GM21576 (cell line): ENCODE measurements at regions not wholly inside any gene's neighbourhood (a gene's known extent, or its start where the extent isn't known, plus 50 kb on each side); places are given as distances from the start of the nearest gene placed in this dataset.

Experiments used
- ATAC-seq: cut with Tn5 transposase; IDR thresholded peaks from one replicate; pipeline ENCODE4 v1.9.1; 2021; ENCODE audit warnings: mild to moderate bottlenecking, moderate library complexity; ENCODE audit not compliant: unreplicated experiment

DNA sequence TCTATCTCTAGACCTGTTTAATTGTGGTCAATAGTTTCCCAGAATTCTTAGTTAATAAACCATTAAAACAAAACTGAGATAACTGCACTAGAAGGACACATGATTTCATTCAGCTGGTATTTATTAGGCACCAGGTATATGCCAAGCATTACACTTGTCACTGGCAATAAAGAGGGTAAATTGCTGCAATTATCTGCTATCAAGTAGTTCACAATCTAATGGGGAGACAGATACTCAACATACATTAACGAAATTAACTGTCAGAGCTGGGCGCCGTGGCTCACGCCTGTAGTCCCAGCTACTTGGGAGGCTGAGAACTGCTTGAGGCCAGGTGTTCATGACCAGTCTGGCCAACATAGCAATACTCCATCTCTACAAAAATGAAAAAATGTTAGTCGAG lies 71.7 kb upstream of the WIPF1 start:
- no peak for ATAC-seq

DNA sequence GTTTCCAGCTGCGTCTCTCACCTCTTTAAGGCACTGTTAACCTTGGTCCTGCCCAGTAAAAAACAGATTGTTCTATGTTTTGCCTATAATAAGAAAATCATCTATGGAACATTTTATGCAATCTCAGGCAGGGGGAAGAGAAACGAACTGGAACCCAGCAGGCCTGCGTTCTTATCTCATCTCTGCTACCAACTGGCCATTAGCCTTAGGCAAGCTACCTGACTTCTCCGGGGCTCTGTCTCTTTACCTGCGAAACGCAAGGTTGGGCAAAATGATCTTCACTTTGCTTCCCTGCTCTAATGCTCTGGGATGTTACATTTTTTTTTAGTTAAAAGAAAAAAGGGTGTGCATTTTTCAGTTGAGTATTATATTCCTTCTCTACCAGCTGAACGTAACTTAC lies 70.5 kb upstream of the WIPF1 start:
- no peak for ATAC-seq

GRCh38 chr2:174667250-174667860 lies 69.8 kb upstream of the WIPF1 start:
- no peak for ATAC-seq

GRCh38 chr2:174666845-174667244 lies 69.2 kb upstream of the WIPF1 start:
- no peak for ATAC-seq

DNA sequence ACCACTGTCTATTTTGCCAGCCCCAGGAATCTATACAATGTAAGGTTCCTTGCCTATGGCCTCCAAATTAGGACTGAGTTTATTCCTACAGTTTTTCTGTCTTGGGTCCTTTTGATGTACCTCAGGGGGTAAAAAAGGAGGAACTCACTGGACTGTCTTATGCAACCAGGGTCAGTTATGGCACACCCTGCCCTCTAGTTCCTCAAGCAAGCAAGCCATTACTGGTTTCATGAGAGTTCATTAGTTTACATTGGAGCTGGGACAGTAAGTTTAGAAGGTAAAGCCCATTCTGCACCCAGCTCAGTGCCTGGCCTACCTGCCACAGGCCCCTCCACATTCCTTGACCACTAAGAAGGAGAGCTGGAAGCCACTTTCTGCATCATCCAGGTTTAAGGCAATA lies 68.7 kb upstream of the WIPF1 start:
- no peak for ATAC-seq

- no peak for ATAC-seq
Measured at GRCh38 chr2:174664084-174664759, 66.6 kb upstream of the WIPF1 start.

DNA sequence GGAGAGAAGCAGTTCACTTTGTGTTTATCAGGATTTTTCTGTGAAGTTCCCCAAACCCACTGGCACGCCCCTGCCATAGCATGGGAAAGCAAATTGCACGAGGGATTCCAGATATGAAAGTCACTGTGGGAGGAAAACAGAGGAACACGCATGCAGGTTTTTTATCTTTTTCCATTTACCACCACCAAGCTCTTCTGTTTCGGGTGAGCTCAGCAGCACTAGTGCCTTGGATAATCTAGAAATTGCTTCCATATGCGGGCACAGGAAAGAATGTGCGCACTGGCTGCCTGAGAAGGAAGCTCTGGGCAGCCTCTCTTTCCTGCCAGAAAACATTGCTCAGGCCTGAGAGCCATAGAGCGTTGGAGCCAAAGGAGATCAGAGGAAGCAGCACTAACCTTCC lies 65.9 kb upstream of the WIPF1 start:
- ATAC-seq, result no peak

DNA sequence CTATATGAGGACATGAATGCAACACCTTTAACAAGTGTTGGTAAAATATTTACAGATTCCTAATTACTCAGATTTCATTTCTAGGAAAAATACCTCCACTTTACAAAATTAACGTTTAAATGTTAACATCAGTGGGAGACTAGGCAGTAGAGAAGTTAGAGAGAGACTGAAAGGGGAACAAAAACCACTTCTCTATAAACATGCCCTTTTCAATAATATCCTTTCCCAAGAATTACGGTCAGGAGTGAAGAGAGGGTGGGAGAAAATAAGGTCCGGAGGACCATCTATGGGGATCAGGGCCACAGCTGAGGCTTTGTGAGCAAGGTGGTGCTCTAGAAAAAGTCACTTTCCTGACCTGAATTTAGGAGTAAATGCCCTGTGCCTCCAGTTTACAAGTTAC lies 65.3 kb upstream of the WIPF1 start:
- ATAC-seq, result no peak

DNA sequence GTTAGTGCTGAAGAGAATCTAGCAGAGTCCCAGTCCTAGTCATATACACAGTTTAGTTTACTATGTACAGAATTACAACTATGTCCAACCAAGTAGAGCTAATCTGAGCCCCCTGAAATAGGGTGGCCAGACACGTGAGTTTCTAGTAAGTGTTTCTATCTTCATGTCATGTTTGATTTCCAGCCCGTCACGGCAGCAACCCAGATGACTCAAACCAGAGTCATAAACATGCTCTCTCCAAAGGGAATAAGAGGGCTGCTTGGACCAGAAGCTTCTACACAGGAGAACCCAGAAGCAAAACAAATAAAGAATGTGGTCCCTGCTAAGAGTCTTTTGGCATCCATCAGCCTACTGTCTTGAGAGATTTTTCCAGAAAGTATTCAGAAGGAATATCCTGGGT lies 64.9 kb upstream of the WIPF1 start:
- ATAC-seq, result no peak

- ATAC-seq, result no peak
Measured at GRCh38 chr2:174660984-174661675, 63.5 kb upstream of the WIPF1 start.

DNA sequence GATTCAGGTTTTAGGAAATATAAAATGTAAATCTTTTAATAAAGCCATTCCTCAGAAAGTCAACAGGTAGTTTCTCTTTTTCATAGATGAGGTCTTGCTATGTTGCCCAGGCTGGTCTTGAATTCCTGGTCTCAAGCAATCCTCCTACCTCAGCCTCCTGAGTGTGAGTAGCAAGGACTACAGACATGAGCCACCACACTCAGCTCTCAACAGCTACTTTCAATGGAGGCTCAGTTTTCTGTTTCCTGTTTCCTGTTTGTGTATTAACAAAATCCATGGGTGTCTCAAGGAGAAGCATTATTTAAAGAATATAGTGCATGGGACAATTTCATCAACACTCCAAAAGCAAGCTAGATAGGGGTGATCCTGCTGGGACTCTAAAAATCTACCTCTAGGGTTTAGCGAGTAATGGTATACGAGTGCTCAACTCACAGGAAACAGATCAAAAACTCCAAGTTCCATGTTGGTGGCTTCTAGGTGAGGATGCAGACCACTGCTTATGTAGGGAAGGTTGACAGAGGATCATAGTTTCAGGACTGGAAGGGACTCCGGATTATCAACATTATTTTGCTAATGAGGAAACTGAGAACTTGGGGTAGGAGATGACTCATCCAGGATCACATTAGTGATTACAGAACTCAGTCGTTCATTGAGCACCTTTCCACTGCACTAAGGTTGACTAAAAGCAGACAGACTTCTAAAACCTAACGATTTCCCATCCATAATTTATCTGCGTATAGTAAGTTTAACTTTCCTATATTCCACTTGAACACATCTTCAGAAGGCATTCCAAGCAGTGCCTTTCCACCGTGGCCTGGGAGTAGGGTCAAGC lies 61.7 kb upstream of the WIPF1 start:
- ATAC-seq, result no peak

DNA sequence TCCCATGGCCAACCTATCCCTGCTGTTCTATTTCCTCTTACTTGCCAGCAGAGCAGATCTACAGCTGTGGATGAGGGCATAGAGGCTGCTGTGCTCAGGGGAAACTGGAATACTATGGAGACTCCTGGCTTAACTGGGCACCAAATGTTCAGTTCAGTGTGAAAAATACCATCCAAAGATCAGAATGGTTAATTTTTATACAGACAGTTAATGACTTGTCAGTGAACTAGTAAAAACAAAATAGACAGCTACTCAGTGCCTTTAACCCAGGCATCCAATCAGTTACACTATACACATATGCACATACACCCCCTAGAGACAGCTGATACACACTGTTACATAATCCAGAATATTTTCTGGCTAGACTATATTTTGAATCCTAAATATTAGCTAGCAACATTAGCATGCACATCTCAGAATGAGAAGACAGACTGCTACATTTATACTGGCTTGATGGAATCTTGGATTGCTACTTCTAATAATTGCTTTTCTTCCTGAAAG lies 59.1 kb upstream of the WIPF1 start:
- ATAC-seq, result no peak

GRCh38 chr2:174656035-174656434 lies 58.4 kb upstream of the WIPF1 start:
- ATAC-seq, result no peak

DNA sequence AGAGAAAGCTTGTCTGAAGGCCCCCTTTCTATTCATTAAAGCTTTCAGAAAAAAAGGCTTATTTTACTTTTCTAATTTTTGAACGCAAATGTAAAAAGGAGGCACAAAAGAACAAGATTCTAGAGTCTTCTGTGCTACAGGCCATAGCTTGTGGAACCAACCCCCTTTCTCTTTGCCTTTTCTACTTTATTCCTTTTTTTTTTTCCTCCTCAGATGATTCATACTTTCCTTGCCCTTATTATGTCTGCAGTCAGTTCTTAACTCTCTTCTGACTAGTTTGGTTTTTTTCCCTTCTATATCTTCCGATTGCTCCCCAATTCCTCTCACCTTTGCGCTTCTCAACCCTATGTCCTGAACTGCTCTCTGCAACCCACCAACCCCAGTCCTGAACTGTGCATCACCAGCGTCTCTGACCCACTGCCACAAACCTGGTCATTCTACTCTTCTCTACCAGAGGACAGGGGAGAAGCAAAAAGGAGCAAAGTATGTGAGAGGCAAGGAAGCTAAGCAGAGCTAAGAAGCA lies 56.9 kb upstream of the WIPF1 start:
- no peak for ATAC-seq

- no peak for ATAC-seq
Measured at GRCh38 chr2:174648896-174649295, 51.3 kb upstream of the WIPF1 start.
